Midbrain (tissue), 1 donor: ENCODE measurements at regions not wholly inside any gene's neighbourhood (a gene's known extent, or its start where the extent isn't known, plus 50 kb on each side); places are given as distances from the start of the nearest gene placed in this dataset.

Experiments used
- DNase-seq: peaks from one replicate; lab custom pipeline; 2025; lab: John Stamatoyannopoulos, UW

GRCh38 chr19:27780367-27781075, 1432.4 kb downstream of the UQCRFS1 start:
- no peak for DNase-seq

GRCh38 chr19:27779954-27780353, 1433.0 kb downstream of the UQCRFS1 start:
- no peak for DNase-seq

- no peak for DNase-seq
Measured at GRCh38 chr19:27777726-27778125, 1435.2 kb downstream of the UQCRFS1 start.

- DNase-seq = no peak
Measured at GRCh38 chr19:27777242-27777641, 1435.7 kb downstream of the UQCRFS1 start.

- no peak for DNase-seq
Measured at GRCh38 chr19:27776524-27776923, 1436.4 kb downstream of the UQCRFS1 start.

GRCh38 chr19:27776020-27776419, 1436.9 kb downstream of the UQCRFS1 start:
- no peak for DNase-seq

- DNase-seq = no peak
Measured at GRCh38 chr19:27775395-27775794, 1437.6 kb downstream of the UQCRFS1 start.

- DNase-seq = no peak
Measured at GRCh38 chr19:27774827-27775226, 1438.1 kb downstream of the UQCRFS1 start.

GRCh38 chr19:27774337-27774736, 1438.6 kb downstream of the UQCRFS1 start:
- no peak for DNase-seq

GRCh38 chr19:27773318-27774094, 1439.4 kb downstream of the UQCRFS1 start:
- DNase-seq = no peak

GRCh38 chr19:27772059-27772458, 1440.9 kb downstream of the UQCRFS1 start:
- DNase-seq = no peak

- DNase-seq = no peak
Measured at GRCh38 chr19:27770095-27770494, 1442.9 kb downstream of the UQCRFS1 start.

- no peak for DNase-seq
Measured at GRCh38 chr19:27767234-27767633, 1445.7 kb downstream of the UQCRFS1 start.

GRCh38 chr19:27765912-27766725, 1446.8 kb downstream of the UQCRFS1 start:
- DNase-seq = no peak

GRCh38 chr19:27765397-27765796, 1447.6 kb downstream of the UQCRFS1 start:
- no peak for DNase-seq

- DNase-seq = no peak
Measured at GRCh38 chr19:27764186-27764804, 1448.7 kb downstream of the UQCRFS1 start.

- no peak for DNase-seq
Measured at GRCh38 chr19:27762933-27763332, 1450.0 kb downstream of the UQCRFS1 start.

GRCh38 chr19:27759896-27760295, 1453.1 kb downstream of the UQCRFS1 start:
- DNase-seq = no peak

GRCh38 chr19:27758626-27759505, 1454.1 kb downstream of the UQCRFS1 start:
- DNase-seq = no peak

- no peak for DNase-seq
Measured at GRCh38 chr19:27754700-27755099, 1458.3 kb downstream of the UQCRFS1 start.

- DNase-seq = no peak
Measured at GRCh38 chr19:27753622-27754021, 1459.3 kb downstream of the UQCRFS1 start.
